GM23338 (cell line): ENCODE measurements at regions not wholly inside any gene's neighbourhood (a gene's known extent, or its start where the extent isn't known, plus 50 kb on each side); places are given as distances from the start of the nearest gene placed in this dataset.

Experiments
- ATAC-seq: fragments of 200-7000 bp; cut with Tn5 transposase; 3 replicates; pipeline ENCODE4 v1.9.1; 2020
- DNase-seq: peaks from one replicate; pipeline ENCODE4 v3.0.0-alpha.2; 2015; ENCODE audit warnings: low spot score
- H2AFZ ChIP-seq: fragments of 200-600 bp; sonication (generic); 2 replicates; pipeline ENCODE4 v1.8.0; 2016; ENCODE audit warnings: antibody characterized with exemption, mild to moderate bottlenecking, moderate library complexity
- H3F3A ChIP-seq: fragments of 200-600 bp; sonication (generic); replicated peaks from 2 replicates; pipeline ENCODE4 v1.8.0; 2017; ENCODE audit warnings: antibody characterized with exemption, mixed run types, low read depth
- H3K27ac ChIP-seq: fragments of 200-600 bp; sonication (generic); 2 replicates; pipeline ENCODE4 v1.6.1; 2016; ENCODE audit warnings: low read depth
- H3K27me3 ChIP-seq: fragments of 200-600 bp; sonication (generic); 2 replicates; pipeline ENCODE4 v1.8.0; 2016; ENCODE audit warnings: mild to moderate bottlenecking, mixed run types, moderate library complexity; ENCODE audit not compliant: insufficient read depth
- H3K36me3 ChIP-seq: fragments of 200-600 bp; sonication (generic); 2 replicates; pipeline ENCODE4 v1.8.0; 2016; ENCODE audit warnings: mild to moderate bottlenecking; ENCODE audit not compliant: insufficient read depth
- H3K4me1 ChIP-seq: fragments of 200-600 bp; sonication (generic); 2 replicates; pipeline ENCODE4 v1.8.0; 2016; ENCODE audit warnings: mild to moderate bottlenecking, moderate library complexity; ENCODE audit not compliant: insufficient read depth
- H3K4me2 ChIP-seq: fragments of 200-600 bp; sonication (generic); 2 replicates; pipeline ENCODE4 v1.7.1; 2017; ENCODE audit warnings: mixed run types
- H3K4me3 ChIP-seq: fragments of 200-600 bp; sonication (generic); 2 replicates; pipeline ENCODE4 v1.6.1; 2016; ENCODE audit warnings: mixed run types
- H3K79me2 ChIP-seq: fragments of 200-600 bp; sonication (generic); replicated peaks from 2 replicates; pipeline ENCODE4 v1.8.0; 2017; ENCODE audit warnings: mild to moderate bottlenecking; ENCODE audit not compliant: insufficient read depth
- H3K9me2 ChIP-seq: fragments of 200-600 bp; sonication (generic); 2 replicates; pipeline ENCODE4 v1.8.0; 2017; ENCODE audit not compliant: insufficient read depth
- H4K20me1 ChIP-seq: fragments of 200-600 bp; sonication (generic); replicated peaks from 2 replicates; pipeline ENCODE4 v1.8.0; 2017; ENCODE audit warnings: mild to moderate bottlenecking; ENCODE audit not compliant: insufficient read depth
- H3K27ac Mint-ChIP-seq: 2 replicates; pipeline ENCODE4 v1.8.0; 2020; ENCODE audit warnings: inconsistent platforms, mild to moderate bottlenecking, moderate library complexity, mixed read lengths
- H3K27me3 Mint-ChIP-seq: 3 replicates; pipeline ENCODE4 v1.8.0; 2022; ENCODE audit warnings: low read depth, mild to moderate bottlenecking, moderate library complexity, mixed read lengths, inconsistent platforms; ENCODE audit not compliant: insufficient read depth, poor library complexity
- H3K36me3 Mint-ChIP-seq: 3 replicates; pipeline ENCODE4 v1.8.0; 2021; ENCODE audit warnings: low read depth, mild to moderate bottlenecking, inconsistent platforms, moderate library complexity, mixed read lengths
- H3K4me1 Mint-ChIP-seq: 3 replicates; pipeline ENCODE4 v1.8.0; 2020; ENCODE audit warnings: mild to moderate bottlenecking, inconsistent platforms, mixed read lengths
- H3K4me3 Mint-ChIP-seq: 3 replicates; pipeline ENCODE4 v1.8.0; 2021; ENCODE audit warnings: moderate library complexity, mild to moderate bottlenecking, inconsistent platforms, mixed read lengths
- H3K9me3 Mint-ChIP-seq: 3 replicates; pipeline ENCODE4 v1.8.0; 2020; ENCODE audit warnings: moderate library complexity, mild to moderate bottlenecking, inconsistent platforms, mixed read lengths
- CREB1 ChIP-seq: fragments of 250-450 bp; sonication (Bioruptor Pico); IDR thresholded peaks from 2 replicates; pipeline ENCODE4 v1.5.0; 2020; ENCODE audit warnings: low read depth, mild to moderate bottlenecking, moderate library complexity
- EZH2 ChIP-seq: fragments of 200-600 bp; sonication (generic); IDR thresholded peaks from one replicate; pipeline ENCODE4 v1.8.0; 2017; ENCODE audit warnings: antibody characterized with exemption, mild to moderate bottlenecking, low read depth; ENCODE audit not compliant: unreplicated experiment
- EZH2phosphoT487 ChIP-seq: fragments of 200-600 bp; sonication (generic); IDR thresholded peaks from one replicate; pipeline ENCODE4 v1.8.1; 2018; ENCODE audit warnings: antibody characterized with exemption; ENCODE audit not compliant: unreplicated experiment
- NANOG ChIP-seq: IDR thresholded peaks from 2 replicates; pipeline ENCODE4 v1.6.1; 2016; ENCODE audit warnings: antibody characterized with exemption, borderline replicate concordance
- POLR2AphosphoS5 ChIP-seq: IDR thresholded peaks from 2 replicates; pipeline ENCODE4 v1.6.1; 2016; ENCODE audit warnings: antibody characterized with exemption, low read depth
- TF ChIP-seq, protein P1 (sequence below): fragments of 250-450 bp; sonication (Bioruptor Pico); IDR thresholded peaks from 2 replicates; pipeline ENCODE4 v1.5.0; 2020; ENCODE audit warnings: mild to moderate bottlenecking, moderate library complexity
- TF ChIP-seq, protein P2 (sequence below), 2 experiments: fragments of 200-600 bp in 1 of 2; sonication (generic) in 1 of 2; conservative IDR thresholded peaks; 2 replicates each; pipeline versions ENCODE4 v1.5.1 to v1.6.1; 2016 to 2017; ENCODE audit warnings: antibody characterized with exemption in 2 of 2, low read depth in 2 of 2, mild to moderate bottlenecking in 2 of 2, moderate library complexity in 1 of 2

DNA sequence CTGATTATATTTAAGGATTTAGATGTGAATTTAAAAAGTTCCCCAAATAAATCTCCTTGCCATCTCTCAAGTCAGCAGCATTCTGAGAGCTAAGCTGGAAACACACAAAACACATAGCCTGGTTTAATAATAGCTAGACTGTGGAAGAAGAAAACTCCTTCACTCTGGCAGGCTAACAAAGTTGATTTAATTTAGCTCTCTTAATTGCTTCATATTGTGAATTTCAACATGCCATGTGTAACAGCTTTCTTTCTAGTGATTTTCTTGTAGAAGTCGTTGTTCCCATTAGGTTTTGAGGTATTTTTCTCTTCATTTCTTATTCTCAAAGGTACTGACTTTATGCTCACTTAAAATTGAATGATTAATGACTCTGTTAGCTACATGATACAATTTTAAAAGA is 216.8 kb upstream of the AKR1E2 start (continued):
- TF ChIP-seq, protein P1, sequence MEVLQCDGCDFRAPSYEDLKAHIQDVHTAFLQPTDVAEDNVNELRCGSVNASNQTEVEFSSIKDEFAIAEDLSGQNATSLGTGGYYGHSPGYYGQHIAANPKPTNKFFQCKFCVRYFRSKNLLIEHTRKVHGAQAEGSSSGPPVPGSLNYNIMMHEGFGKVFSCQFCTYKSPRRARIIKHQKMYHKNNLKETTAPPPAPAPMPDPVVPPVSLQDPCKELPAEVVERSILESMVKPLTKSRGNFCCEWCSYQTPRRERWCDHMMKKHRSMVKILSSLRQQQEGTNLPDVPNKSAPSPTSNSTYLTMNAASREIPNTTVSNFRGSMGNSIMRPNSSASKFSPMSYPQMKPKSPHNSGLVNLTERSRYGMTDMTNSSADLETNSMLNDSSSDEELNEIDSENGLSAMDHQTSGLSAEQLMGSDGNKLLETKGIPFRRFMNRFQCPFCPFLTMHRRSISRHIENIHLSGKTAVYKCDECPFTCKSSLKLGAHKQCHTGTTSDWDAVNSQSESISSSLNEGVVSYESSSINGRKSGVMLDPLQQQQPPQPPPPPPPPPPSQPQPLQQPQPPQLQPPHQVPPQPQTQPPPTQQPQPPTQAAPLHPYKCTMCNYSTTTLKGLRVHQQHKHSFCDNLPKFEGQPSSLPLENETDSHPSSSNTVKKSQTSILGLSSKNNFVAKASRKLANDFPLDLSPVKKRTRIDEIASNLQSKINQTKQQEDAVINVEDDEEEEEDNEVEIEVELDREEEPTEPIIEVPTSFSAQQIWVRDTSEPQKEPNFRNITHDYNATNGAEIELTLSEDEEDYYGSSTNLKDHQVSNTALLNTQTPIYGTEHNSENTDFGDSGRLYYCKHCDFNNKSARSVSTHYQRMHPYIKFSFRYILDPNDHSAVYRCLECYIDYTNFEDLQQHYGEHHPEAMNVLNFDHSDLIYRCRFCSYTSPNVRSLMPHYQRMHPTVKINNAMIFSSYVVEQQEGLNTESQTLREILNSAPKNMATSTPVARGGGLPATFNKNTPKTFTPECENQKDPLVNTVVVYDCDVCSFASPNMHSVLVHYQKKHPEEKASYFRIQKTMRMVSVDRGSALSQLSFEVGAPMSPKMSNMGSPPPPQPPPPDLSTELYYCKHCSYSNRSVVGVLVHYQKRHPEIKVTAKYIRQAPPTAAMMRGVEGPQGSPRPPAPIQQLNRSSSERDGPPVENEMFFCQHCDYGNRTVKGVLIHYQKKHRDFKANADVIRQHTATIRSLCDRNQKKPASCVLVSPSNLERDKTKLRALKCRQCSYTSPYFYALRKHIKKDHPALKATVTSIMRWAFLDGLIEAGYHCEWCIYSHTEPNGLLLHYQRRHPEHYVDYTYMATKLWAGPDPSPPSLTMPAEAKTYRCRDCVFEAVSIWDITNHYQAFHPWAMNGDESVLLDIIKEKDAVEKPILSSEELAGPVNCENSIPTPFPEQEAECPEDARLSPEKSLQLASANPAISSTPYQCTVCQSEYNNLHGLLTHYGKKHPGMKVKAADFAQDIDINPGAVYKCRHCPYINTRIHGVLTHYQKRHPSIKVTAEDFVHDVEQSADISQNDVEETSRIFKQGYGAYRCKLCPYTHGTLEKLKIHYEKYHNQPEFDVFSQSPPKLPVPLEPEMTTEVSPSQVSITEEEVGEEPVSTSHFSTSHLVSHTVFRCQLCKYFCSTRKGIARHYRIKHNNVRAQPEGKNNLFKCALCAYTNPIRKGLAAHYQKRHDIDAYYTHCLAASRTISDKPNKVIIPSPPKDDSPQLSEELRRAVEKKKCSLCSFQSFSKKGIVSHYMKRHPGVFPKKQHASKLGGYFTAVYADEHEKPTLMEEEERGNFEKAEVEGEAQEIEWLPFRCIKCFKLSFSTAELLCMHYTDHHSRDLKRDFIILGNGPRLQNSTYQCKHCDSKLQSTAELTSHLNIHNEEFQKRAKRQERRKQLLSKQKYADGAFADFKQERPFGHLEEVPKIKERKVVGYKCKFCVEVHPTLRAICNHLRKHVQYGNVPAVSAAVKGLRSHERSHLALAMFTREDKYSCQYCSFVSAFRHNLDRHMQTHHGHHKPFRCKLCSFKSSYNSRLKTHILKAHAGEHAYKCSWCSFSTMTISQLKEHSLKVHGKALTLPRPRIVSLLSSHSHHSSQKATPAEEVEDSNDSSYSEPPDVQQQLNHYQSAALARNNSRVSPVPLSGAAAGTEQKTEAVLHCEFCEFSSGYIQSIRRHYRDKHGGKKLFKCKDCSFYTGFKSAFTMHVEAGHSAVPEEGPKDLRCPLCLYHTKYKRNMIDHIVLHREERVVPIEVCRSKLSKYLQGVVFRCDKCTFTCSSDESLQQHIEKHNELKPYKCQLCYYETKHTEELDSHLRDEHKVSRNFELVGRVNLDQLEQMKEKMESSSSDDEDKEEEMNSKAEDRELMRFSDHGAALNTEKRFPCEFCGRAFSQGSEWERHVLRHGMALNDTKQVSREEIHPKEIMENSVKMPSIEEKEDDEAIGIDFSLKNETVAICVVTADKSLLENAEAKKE (CRISPR knock-in tag) = no peak
- no peak for TF ChIP-seq NANOG
- no peak for TF ChIP-seq CREB1 (CRISPR knock-in tag)

DNA sequence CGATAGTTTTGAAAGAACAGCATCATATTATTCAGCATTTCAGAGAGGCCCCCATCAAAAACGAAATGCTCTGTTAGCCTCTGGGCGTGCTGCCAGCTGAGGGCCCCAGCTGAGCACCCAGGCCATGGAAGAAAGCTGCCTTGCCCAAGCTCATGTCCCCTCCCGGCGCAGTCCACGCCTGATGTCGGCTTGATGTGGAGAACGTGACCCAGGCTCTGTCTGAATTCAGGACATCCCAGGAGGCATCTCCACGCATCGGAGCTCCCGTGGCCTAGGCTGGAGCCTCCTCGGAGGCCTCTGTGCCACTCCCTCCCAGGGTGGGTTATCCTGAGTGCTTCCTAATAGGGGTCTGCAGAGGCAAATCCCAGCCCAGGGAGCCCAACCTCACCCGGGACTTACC is 218.3 kb upstream of the AKR1E2 start:
- no peaks in the 10 kb centered on the region for H3K79me2 ChIP-seq
- H3K4me2 ChIP-seq = no peak overlapping the region
- no peaks in the 10 kb centered on the region for H3K36me3 ChIP-seq
- Mint-ChIP-seq H3K4me3 (no peak overlapping the region), H3K9me3 (no peaks in the 10 kb centered on the region), H3K27ac (no peak overlapping the region), H3K36me3 (no peaks in the 10 kb centered on the region), H3K27me3 (peaks cover 2% of the 10 kb centered on the region), H3K4me1 (no peaks in the 10 kb centered on the region)
- DNase-seq = no peak
- no peaks in the 10 kb centered on the region for H3K9me2 ChIP-seq
- H3K4me3 ChIP-seq = no peak overlapping the region
- no peak for ATAC-seq
- no peaks in the 10 kb centered on the region for H3F3A ChIP-seq
- H2AFZ ChIP-seq = no peak overlapping the region; the same call in 1 of the 2 replicates
- no peaks in the 10 kb centered on the region for H3K4me1 ChIP-seq
- no peaks in the 10 kb centered on the region for H3K27me3 ChIP-seq
- no peak overlapping the region for H3K27ac ChIP-seq
- H4K20me1 ChIP-seq = no peaks in the 10 kb centered on the region
- TF ChIP-seq POLR2AphosphoS5 (no peak), EZH2phosphoT487 (no peak), NANOG (no peak), EZH2 (no peak)
- TF ChIP-seq, protein P1 (CRISPR knock-in tag) = no peak
- TF ChIP-seq, protein P2, sequence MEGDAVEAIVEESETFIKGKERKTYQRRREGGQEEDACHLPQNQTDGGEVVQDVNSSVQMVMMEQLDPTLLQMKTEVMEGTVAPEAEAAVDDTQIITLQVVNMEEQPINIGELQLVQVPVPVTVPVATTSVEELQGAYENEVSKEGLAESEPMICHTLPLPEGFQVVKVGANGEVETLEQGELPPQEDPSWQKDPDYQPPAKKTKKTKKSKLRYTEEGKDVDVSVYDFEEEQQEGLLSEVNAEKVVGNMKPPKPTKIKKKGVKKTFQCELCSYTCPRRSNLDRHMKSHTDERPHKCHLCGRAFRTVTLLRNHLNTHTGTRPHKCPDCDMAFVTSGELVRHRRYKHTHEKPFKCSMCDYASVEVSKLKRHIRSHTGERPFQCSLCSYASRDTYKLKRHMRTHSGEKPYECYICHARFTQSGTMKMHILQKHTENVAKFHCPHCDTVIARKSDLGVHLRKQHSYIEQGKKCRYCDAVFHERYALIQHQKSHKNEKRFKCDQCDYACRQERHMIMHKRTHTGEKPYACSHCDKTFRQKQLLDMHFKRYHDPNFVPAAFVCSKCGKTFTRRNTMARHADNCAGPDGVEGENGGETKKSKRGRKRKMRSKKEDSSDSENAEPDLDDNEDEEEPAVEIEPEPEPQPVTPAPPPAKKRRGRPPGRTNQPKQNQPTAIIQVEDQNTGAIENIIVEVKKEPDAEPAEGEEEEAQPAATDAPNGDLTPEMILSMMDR (conservative IDR thresholded peaks at IDR 0.05; ENCODE audit: low read depth in 2 of 2) = no peak
